NCI-H2029 (cell line): ENCODE measurements at regions not wholly inside any gene's neighbourhood (a gene's known extent, or its start where the extent isn't known, plus 50 kb on each side); places are given as distances from the start of the nearest gene placed in this dataset.
A peak's percentile ranks its signal among the peaks of the same experiment; 100 is the strongest.
"Not testable (repeated sequence)": the region's sequence is repeated elsewhere in the genome, so short reads cannot be mapped to it uniquely, and the experiment has no call there.

Source experiments
- DNase-seq: peaks from one replicate; lab custom pipeline; 2025; lab: John Stamatoyannopoulos, UW

GRCh38 chr1:227508431-227508830 lies 54.9 kb upstream of the ZNF678 start:
- DNase-seq = no peak

GRCh38 chr1:227506490-227507393 lies 56.6 kb upstream of the ZNF678 start:
- DNase-seq = not testable (repeated sequence)

GRCh38 chr1:227496045-227496444 lies 67.3 kb upstream of the ZNF678 start:
- DNase-seq = not testable (repeated sequence)

GRCh38 chr1:227493863-227494551 lies 69.3 kb upstream of the ZNF678 start:
- not testable (repeated sequence) for DNase-seq

GRCh38 chr1:227490478-227490877 lies 72.9 kb upstream of the ZNF678 start:
- no peak for DNase-seq

- DNase-seq = no peak
Observed at GRCh38 chr1:227490001-227490400, 73.4 kb upstream of the ZNF678 start.

- no peak for DNase-seq
Observed at GRCh38 chr1:227489572-227489971, 73.8 kb upstream of the ZNF678 start.

- DNase-seq = no peak
Observed at GRCh38 chr1:227487606-227488005, 75.8 kb upstream of the ZNF678 start.

- DNase-seq = no peak
Observed at GRCh38 chr1:227486559-227486958, 76.8 kb upstream of the ZNF678 start.

GRCh38 chr1:227482023-227482299 lies 81.4 kb upstream of the ZNF678 start:
- no peak for DNase-seq

GRCh38 chr1:227474072-227474471 lies 89.3 kb upstream of the ZNF678 start:
- DNase-seq = not testable (repeated sequence)

GRCh38 chr1:227472772-227473171 lies 90.6 kb upstream of the ZNF678 start:
- no peak for DNase-seq

GRCh38 chr1:227470688-227471087 lies 92.7 kb upstream of the ZNF678 start:
- no peak for DNase-seq

GRCh38 chr1:227469708-227470107 lies 93.6 kb upstream of the ZNF678 start:
- DNase-seq = no peak

- no peak for DNase-seq
Observed at GRCh38 chr1:227466039-227466645, 97.2 kb upstream of the ZNF678 start.

GRCh38 chr1:227465256-227465655 lies 98.1 kb upstream of the ZNF678 start:
- no peak for DNase-seq

GRCh38 chr1:227459977-227460376 lies 103.4 kb upstream of the ZNF678 start:
- DNase-seq = peak; percentile 45

- DNase-seq = no peak
Observed at GRCh38 chr1:227459326-227459841, 104.0 kb upstream of the ZNF678 start.

GRCh38 chr1:227454686-227455085 lies 108.7 kb upstream of the ZNF678 start:
- DNase-seq = no peak

GRCh38 chr1:227453631-227454355 lies 109.6 kb upstream of the ZNF678 start:
- no peak for DNase-seq

- DNase-seq = no peak
Observed at GRCh38 chr1:227451954-227452353, 111.4 kb upstream of the ZNF678 start.

GRCh38 chr1:227451057-227451456 lies 112.3 kb upstream of the ZNF678 start:
- DNase-seq = no peak
